ENCODE measurements at regions not wholly inside any gene's neighbourhood (a gene's known extent, or its start where the extent isn't known, plus 50 kb on each side); places are given as distances from the start of the nearest gene placed in this dataset.

DNA sequence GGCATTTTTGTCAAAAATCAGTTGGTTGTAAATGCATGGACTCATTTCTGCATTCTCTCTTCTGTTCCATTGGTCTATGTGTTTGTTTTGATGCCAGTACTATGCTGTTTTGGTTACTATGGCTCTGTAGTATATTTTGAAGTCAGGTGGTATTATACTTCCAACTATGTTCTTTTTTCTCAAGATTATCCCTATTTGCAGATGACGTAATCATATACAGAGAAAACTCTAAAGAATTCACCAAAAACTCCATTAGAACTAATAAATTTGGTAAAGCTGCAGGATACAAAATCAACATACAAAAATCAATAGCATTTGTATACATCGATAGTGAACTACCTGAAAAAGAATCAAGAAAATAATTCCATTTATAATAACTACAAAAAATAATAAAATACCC lies 253.1 kb upstream of the NEGR1 start:
- H3K9ac ChIP-seq (ENCODE audit: low read depth, low read length), result no peak overlapping the region
- no peak overlapping the region for H2AFZ ChIP-seq (ENCODE audit: low read depth, low read length)
- no peaks in the 10 kb centered on the region for H3K4me1 ChIP-seq (ENCODE audit: insufficient read depth, low read length)
- no peak for TF ChIP-seq EZH2 (IDR thresholded peaks at IDR 0.05; ENCODE audit: borderline replicate concordance, low read depth, low read length, severe bottlenecking)
- TF ChIP-seq, protein P1, sequence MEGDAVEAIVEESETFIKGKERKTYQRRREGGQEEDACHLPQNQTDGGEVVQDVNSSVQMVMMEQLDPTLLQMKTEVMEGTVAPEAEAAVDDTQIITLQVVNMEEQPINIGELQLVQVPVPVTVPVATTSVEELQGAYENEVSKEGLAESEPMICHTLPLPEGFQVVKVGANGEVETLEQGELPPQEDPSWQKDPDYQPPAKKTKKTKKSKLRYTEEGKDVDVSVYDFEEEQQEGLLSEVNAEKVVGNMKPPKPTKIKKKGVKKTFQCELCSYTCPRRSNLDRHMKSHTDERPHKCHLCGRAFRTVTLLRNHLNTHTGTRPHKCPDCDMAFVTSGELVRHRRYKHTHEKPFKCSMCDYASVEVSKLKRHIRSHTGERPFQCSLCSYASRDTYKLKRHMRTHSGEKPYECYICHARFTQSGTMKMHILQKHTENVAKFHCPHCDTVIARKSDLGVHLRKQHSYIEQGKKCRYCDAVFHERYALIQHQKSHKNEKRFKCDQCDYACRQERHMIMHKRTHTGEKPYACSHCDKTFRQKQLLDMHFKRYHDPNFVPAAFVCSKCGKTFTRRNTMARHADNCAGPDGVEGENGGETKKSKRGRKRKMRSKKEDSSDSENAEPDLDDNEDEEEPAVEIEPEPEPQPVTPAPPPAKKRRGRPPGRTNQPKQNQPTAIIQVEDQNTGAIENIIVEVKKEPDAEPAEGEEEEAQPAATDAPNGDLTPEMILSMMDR (IDR thresholded peaks at IDR 0.05; ENCODE audit: borderline replicate concordance, extremely low read depth, low read length, poor library complexity, severe bottlenecking), result no peak
- H3K9me3 ChIP-seq (ENCODE audit: insufficient read depth, low read length, severe bottlenecking), result no peaks in the 10 kb centered on the region
- no peaks in the 10 kb centered on the region for H3K27me3 ChIP-seq (ENCODE audit: insufficient read depth, low read length, poor library complexity)
- no peaks in the 10 kb centered on the region for H3K79me2 ChIP-seq (ENCODE audit: insufficient read depth, low read length)
- H3K27ac ChIP-seq (ENCODE audit: low read length), result no peak overlapping the region
- H3K4me2 ChIP-seq (ENCODE audit: insufficient read depth, low read length), result no peak overlapping the region
- DNase-seq, result no peak
- H4K20me1 ChIP-seq (ENCODE audit: insufficient read depth, low read length), result no peaks in the 10 kb centered on the region
- H3K36me3 ChIP-seq (ENCODE audit: insufficient read depth, low read length), result no peaks in the 10 kb centered on the region
- H3K4me3 ChIP-seq (ENCODE audit: low read depth in 1 of 2, low read length in 2 of 2), result no peak overlapping the region
- no peak for ATAC-seq (ENCODE audit: insufficient read depth, low read depth)

DNA sequence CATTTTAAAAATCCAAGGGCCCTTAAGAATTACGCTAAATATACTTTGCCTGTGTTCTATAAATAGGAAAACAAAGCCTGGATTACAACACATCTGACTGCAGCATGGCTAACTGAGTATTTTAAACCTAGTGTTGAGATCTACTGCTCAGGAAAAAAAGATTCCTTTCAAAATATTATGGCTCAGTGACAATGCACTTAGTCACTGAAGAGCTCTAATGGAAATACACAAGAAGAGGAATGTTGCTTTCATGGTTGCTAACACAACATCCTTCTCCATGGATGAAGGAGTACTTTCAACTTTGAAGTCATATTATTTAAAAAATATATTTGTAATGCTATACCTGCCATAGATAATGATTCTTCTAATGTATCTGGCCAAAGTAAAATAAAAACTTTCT lies 248.3 kb upstream of the NEGR1 start:
- no peak for TF ChIP-seq EZH2 (IDR thresholded peaks at IDR 0.05; ENCODE audit: borderline replicate concordance, low read depth, low read length, severe bottlenecking)
- TF ChIP-seq, protein P1 (IDR thresholded peaks at IDR 0.05; ENCODE audit: borderline replicate concordance, extremely low read depth, low read length, poor library complexity, severe bottlenecking), result no peak
- H3K4me1 ChIP-seq (ENCODE audit: insufficient read depth, low read length), result no peaks in the 10 kb centered on the region
- no peak overlapping the region for H3K4me3 ChIP-seq (ENCODE audit: low read depth in 1 of 2, low read length in 2 of 2)
- no peaks in the 10 kb centered on the region for H4K20me1 ChIP-seq (ENCODE audit: insufficient read depth, low read length)
- H3K27ac ChIP-seq (ENCODE audit: low read length), result no peak overlapping the region
- H3K79me2 ChIP-seq (ENCODE audit: insufficient read depth, low read length), result no peaks in the 10 kb centered on the region
- H3K9me3 ChIP-seq (ENCODE audit: insufficient read depth, low read length, severe bottlenecking), result no peaks in the 10 kb centered on the region
- no peaks in the 10 kb centered on the region for H3K27me3 ChIP-seq (ENCODE audit: insufficient read depth, low read length, poor library complexity)
- ATAC-seq (ENCODE audit: insufficient read depth, low read depth) (no peak), DNase-seq (no peak)
- no peak overlapping the region for H3K9ac ChIP-seq (ENCODE audit: low read depth, low read length)
- no peak overlapping the region for H2AFZ ChIP-seq (ENCODE audit: low read depth, low read length)
- H3K4me2 ChIP-seq (ENCODE audit: insufficient read depth, low read length), result no peak overlapping the region
- H3K36me3 ChIP-seq (ENCODE audit: insufficient read depth, low read length), result no peaks in the 10 kb centered on the region

DNA sequence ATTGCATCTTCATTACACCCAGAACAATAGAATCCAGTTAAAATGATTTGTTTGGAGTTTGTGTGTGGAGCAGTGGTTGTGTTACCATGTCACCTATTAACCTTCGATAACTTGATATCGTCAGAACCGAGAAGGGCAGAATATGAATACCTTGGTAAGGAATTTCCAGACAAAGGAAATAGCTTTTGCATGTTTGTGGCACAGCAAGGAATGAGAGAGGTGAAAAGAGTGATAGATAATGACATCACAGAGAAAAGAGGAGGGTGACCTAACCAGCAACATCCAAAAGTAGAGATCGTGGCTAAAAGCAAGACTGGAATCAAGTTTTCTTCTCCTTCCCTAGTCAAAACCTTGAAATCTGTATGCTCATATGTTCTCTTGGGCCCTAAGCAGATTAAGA lies 244.6 kb upstream of the NEGR1 start:
- TF ChIP-seq, protein P1 (IDR thresholded peaks at IDR 0.05; ENCODE audit: borderline replicate concordance, extremely low read depth, low read length, poor library complexity, severe bottlenecking), result no peak
- no peak for TF ChIP-seq EZH2 (IDR thresholded peaks at IDR 0.05; ENCODE audit: borderline replicate concordance, low read depth, low read length, severe bottlenecking)
- Histone ChIP-seq H3K4me3 (ENCODE audit: low read depth in 1 of 2, low read length in 2 of 2) (no peak overlapping the region), H3K36me3 (ENCODE audit: insufficient read depth, low read length) (no peaks in the 10 kb centered on the region), H3K79me2 (ENCODE audit: insufficient read depth, low read length) (no peaks in the 10 kb centered on the region), H2AFZ (ENCODE audit: low read depth, low read length) (no peak overlapping the region), H4K20me1 (ENCODE audit: insufficient read depth, low read length) (no peaks in the 10 kb centered on the region), H3K9ac (ENCODE audit: low read depth, low read length) (no peak overlapping the region), H3K27me3 (ENCODE audit: insufficient read depth, low read length, poor library complexity) (no peaks in the 10 kb centered on the region), H3K27ac (ENCODE audit: low read length) (no peak overlapping the region), H3K9me3 (ENCODE audit: insufficient read depth, low read length, severe bottlenecking) (no peaks in the 10 kb centered on the region), H3K4me1 (ENCODE audit: insufficient read depth, low read length) (no peaks in the 10 kb centered on the region), H3K4me2 (ENCODE audit: insufficient read depth, low read length) (no peak overlapping the region)
- ATAC-seq (ENCODE audit: insufficient read depth, low read depth) (no peak), DNase-seq (no peak)

DNA sequence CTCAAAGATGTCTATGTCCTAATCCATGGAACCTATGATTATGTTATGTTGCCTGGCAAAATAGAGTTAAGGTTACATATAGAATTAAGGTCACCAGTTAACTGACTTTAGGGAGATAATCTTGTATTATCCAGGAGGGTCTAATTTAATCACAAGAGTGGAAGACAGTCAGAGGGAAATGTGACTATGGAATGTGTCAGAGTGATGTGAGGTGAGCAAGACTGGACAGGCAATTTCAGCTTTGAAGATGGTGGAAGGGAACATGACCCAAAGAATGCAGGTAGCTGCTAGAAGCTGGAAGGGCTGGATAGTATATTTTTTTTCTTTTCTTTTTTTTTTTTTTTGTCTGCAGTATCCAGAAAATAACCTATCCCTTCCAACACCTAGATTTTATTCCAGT lies 241.7 kb upstream of the NEGR1 start:
- TF ChIP-seq, protein P1 (IDR thresholded peaks at IDR 0.05; ENCODE audit: borderline replicate concordance, extremely low read depth, low read length, poor library complexity, severe bottlenecking), result no peak
- TF ChIP-seq EZH2 (IDR thresholded peaks at IDR 0.05; ENCODE audit: borderline replicate concordance, low read depth, low read length, severe bottlenecking), result no peak
- DNase-seq (no peak), ATAC-seq (ENCODE audit: insufficient read depth, low read depth) (no peak)
- H3K9me3 ChIP-seq (ENCODE audit: insufficient read depth, low read length, severe bottlenecking), result no peaks in the 10 kb centered on the region
- no peaks in the 10 kb centered on the region for H3K27me3 ChIP-seq (ENCODE audit: insufficient read depth, low read length, poor library complexity)
- H3K36me3 ChIP-seq (ENCODE audit: insufficient read depth, low read length), result no peaks in the 10 kb centered on the region
- H3K4me2 ChIP-seq (ENCODE audit: insufficient read depth, low read length), result no peak overlapping the region
- no peaks in the 10 kb centered on the region for H3K4me1 ChIP-seq (ENCODE audit: insufficient read depth, low read length)
- no peak overlapping the region for H2AFZ ChIP-seq (ENCODE audit: low read depth, low read length)
- H3K27ac ChIP-seq (ENCODE audit: low read length), result no peak overlapping the region
- no peaks in the 10 kb centered on the region for H3K79me2 ChIP-seq (ENCODE audit: insufficient read depth, low read length)
- no peak overlapping the region for H3K4me3 ChIP-seq (ENCODE audit: low read depth in 1 of 2, low read length in 2 of 2)
- H3K9ac ChIP-seq (ENCODE audit: low read depth, low read length), result no peak overlapping the region
- H4K20me1 ChIP-seq (ENCODE audit: insufficient read depth, low read length), result no peaks in the 10 kb centered on the region
